Adrenal gland (tissue), 5 donors: ENCODE measurements at regions not wholly inside any gene's neighbourhood (a gene's known extent, or its start where the extent isn't known, plus 50 kb on each side); places are given as distances from the start of the nearest gene placed in this dataset.

ENCODE experiments used
- POLR2A ChIP-seq, 2 donors: fragments of 450-650 bp; IDR thresholded peaks; one replicate each; pipeline ENCODE4 v1.6.1; 2017; ENCODE audit warnings: antibody characterized with exemption in 2 of 2, mild to moderate bottlenecking in 2 of 2, moderate library complexity in 1 of 2
- TF ChIP-seq, protein P1 (sequence below), 6 experiments: fragments of 450-650 bp in 4 of 6; fragments of 200-600 bp in 2 of 6; sonication (generic) in 1 of 6; IDR thresholded peaks; 1 replicate in 5 of 6; 2 replicates in 1 of 6; pipeline versions ENCODE4 v1.5.1 to v1.8.0; 2016 to 2021; ENCODE audit warnings: antibody characterized with exemption in 6 of 6, mild to moderate bottlenecking in 2 of 6, moderate library complexity in 1 of 6
- donor health status: DM: no; HTN: no; CAD: no.

DNA sequence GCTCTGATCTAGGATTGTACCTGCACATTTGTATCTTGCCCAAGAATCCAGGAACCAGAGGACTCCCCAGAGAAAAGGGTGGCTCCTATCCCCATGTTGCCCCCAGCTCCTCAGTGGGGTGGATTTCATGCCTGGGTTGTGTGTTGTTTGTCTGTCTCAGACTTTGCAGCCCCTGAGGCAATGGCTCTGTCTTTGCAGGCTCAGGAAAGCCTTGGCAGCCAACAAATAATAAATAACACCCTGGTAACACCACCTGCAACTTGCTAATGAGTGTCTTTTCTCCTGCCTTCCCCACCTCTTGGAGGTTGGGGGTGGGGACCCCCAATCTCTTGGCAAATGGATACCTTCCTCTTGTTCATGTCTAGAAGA, 65.2 kb upstream of the CISTR start:
- TF ChIP-seq, protein P1, sequence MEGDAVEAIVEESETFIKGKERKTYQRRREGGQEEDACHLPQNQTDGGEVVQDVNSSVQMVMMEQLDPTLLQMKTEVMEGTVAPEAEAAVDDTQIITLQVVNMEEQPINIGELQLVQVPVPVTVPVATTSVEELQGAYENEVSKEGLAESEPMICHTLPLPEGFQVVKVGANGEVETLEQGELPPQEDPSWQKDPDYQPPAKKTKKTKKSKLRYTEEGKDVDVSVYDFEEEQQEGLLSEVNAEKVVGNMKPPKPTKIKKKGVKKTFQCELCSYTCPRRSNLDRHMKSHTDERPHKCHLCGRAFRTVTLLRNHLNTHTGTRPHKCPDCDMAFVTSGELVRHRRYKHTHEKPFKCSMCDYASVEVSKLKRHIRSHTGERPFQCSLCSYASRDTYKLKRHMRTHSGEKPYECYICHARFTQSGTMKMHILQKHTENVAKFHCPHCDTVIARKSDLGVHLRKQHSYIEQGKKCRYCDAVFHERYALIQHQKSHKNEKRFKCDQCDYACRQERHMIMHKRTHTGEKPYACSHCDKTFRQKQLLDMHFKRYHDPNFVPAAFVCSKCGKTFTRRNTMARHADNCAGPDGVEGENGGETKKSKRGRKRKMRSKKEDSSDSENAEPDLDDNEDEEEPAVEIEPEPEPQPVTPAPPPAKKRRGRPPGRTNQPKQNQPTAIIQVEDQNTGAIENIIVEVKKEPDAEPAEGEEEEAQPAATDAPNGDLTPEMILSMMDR (IDR thresholded peaks at IDR 0.05), result no peak
- no peak for TF ChIP-seq POLR2A (IDR thresholded peaks at IDR 0.05)
